Omental fat pad (tissue), 3 donors: ENCODE measurements at regions not wholly inside any gene's neighbourhood (a gene's known extent, or its start where the extent isn't known, plus 50 kb on each side); places are given as distances from the start of the nearest gene placed in this dataset.

Source experiments
- ATAC-seq: fragments of 150-250 bp; one replicate; pipeline ENCODE4 v1.9.1; 2016; ENCODE audit warnings: mild to moderate bottlenecking, moderate library complexity; ENCODE audit not compliant: low FRiP score
- DNase-seq: peaks from one replicate; pipeline ENCODE4 v3.0.0-alpha.2; 2019; ENCODE audit warnings: low spot score
- TF ChIP-seq, protein P1 (sequence below), 3 donors: fragments of 450-650 bp; IDR thresholded peaks; one replicate each; pipeline ENCODE4 v1.5.1; 2016 to 2017; ENCODE audit warnings: antibody characterized with exemption in 3 of 3, mild to moderate bottlenecking in 3 of 3, moderate library complexity in 2 of 3

DNA sequence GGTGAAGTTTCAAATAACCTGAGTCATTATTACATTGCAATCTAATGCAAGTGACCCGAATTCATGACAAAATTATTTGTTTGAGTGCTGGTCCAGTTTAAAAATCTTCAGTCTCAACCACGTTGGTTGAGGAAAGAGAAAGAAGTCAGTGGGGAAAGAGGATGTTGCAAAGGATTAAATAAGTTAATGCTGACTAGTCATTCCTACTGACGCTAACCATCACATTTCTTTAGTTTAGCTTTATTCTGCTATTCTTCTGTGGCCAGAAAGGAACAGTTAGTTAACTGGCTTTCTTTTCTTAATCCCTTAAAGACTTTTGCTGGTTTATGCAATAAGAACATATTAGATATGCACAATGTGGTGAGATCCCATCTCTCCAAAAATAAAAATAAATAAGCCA, 143.8 kb upstream of the FAM83B start:
- ATAC-seq = no peak
- no peak for DNase-seq
- TF ChIP-seq, protein P1, sequence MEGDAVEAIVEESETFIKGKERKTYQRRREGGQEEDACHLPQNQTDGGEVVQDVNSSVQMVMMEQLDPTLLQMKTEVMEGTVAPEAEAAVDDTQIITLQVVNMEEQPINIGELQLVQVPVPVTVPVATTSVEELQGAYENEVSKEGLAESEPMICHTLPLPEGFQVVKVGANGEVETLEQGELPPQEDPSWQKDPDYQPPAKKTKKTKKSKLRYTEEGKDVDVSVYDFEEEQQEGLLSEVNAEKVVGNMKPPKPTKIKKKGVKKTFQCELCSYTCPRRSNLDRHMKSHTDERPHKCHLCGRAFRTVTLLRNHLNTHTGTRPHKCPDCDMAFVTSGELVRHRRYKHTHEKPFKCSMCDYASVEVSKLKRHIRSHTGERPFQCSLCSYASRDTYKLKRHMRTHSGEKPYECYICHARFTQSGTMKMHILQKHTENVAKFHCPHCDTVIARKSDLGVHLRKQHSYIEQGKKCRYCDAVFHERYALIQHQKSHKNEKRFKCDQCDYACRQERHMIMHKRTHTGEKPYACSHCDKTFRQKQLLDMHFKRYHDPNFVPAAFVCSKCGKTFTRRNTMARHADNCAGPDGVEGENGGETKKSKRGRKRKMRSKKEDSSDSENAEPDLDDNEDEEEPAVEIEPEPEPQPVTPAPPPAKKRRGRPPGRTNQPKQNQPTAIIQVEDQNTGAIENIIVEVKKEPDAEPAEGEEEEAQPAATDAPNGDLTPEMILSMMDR (IDR thresholded peaks at IDR 0.05) = no peak

DNA sequence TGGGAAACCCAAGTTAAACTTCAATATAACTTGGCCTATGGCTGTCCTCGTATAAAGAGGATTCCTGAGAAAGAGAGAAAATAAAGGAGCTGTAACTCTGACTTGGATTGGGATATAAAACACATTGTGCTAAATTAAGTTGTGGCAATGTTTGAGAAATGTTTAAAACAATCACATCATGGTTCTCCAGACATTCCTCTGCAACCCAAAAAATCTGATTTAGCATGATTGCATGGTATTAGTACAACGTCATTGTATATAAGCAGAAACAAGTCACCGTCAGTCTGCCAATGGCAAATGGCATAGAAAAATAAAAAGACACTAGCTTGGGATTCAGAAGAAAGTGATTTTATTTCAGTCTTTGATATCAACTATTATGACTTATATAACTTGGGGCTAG, 140.2 kb upstream of the FAM83B start:
- TF ChIP-seq, protein P1 (IDR thresholded peaks at IDR 0.05) = no peak
- ATAC-seq = no peak

DNA sequence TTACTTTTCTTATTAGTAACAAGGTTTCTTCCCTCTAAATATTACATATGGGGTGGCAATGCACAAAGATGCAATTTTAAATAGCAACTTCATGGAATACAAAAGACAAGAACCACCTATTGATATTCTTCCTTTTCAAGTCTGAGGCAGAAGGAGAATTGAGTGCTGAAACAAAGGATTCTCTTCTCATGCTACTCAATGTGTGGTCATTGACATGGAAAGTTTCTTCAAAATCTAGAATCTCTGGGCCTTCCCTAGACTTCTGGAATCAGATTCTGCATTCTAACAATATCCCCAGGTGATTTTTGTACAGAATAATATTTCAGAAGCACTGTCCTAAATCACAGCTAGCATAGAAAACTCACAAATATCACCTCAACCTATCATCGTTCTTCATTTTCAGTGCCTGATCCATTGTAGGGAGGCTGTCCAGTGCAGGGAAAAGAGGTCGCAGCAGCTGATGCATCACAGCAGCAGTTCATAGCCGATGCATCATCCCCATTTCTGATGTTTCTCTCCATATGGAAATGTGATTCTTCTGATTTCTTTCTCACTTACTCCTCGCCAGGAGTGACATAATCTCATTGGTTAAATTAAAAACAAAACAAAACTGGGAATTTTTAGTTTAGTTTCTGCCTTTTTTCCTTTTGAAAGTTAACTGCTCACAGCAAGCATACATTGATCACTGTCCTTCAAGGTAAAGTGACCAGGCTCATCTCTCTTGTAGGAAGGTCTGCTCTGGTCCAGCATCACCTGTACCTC, 139.5 kb upstream of the FAM83B start:
- TF ChIP-seq, protein P1 (IDR thresholded peaks at IDR 0.05) = no peak
- ATAC-seq (no peak), DNase-seq (no peak)

More for the DNA sequence above, 140.2 kb upstream of the FAM83B start:
- no peak for DNase-seq

DNA sequence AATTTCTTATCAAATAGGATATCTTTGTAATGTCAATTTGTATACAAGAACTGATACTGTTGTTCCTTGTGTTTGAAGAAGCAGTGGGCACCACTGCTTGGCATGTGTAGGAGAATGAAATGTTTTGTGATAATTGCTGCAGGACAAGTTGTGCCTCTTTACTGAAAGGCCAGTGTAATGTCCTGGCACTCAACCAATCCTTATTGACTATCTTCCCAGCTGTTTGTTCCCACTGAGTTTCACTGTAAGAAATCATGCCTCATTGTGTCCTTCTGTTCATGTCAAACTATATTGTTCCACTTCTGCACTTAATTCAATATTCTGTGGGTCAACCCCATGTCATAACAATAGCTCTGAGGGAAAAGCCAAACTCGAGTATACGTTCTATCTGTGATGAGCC, 136.1 kb upstream of the FAM83B start:
- TF ChIP-seq, protein P1 (IDR thresholded peaks at IDR 0.05) = no peak
- no peak for DNase-seq
- no peak for ATAC-seq

DNA sequence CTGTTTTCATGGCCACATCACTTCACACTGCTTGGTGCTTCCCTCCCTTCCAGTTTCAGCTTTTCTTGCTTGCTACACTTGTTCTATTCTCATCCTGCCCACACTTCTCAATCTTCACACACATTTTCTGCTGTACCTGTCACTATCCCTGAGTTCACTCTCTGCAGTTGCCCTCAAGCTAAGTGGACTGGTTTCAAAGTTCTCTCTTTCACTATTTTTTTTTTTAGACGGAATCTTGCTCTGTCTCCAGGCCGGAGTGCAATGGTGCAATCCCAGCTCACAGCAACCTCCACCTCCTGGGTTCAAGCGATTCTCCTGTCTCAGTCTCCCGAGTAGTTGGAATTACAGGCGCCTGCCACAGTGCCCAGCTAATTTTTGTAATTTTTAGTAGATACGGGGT, 130.6 kb upstream of the FAM83B start:
- ATAC-seq = no peak
- TF ChIP-seq, protein P1 (IDR thresholded peaks at IDR 0.05) = no peak
- no peak for DNase-seq

DNA sequence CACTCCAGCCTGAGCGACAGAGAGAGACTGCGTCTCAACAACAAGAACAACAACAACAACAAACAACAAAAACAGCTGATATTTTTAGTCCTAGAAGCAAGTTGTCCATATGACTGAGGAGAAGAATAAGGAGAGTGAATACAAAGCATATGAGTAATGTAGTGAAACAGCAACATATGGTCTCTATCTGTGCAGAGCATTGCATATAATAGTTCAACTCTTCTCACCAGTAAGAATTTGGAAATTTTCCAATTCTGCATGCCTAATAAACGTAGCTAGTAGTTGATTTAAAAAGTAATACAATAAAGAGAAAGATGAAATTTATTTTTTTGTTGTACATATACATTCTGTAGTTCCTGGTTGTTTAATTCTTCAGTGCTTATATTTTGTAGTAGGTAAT, 129.7 kb upstream of the FAM83B start:
- TF ChIP-seq, protein P1 (IDR thresholded peaks at IDR 0.05) = no peak
- DNase-seq (no peak), ATAC-seq (no peak)

DNA sequence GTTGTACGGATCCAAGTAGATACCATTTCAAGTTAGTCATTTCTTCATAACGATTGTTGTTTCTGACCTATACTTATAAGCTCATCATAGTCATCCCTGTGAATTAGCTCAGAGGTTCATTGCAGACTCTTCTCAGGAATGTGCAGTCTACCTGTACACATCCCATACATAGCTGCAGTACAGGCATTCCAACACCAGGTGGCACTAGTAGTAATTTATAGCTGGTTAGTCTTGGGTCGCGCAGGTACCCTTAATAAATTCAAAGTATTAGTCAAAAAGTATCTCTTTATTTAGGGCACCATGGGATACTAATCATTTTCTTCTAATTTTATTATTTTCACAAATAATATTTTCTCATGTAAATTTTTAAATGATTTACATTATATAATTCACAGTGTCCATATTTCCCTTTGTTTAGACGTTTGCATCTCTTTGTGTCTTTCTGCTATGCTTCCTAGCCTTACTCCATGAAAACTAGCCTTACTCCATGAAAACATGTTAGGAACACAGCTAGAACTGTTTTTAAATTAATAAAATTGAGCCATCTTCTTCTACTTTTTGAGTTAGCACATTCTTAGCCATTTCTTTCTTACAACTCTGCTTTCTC, 128.6 kb upstream of the FAM83B start:
- DNase-seq (peak; percentile 82), ATAC-seq (no peak)
- TF ChIP-seq, protein P1 (IDR thresholded peaks at IDR 0.05) = peak in 1 of 3 donors; percentile 65
